GM06990 (cell line): ENCODE measurements at regions not wholly inside any gene's neighbourhood (a gene's known extent, or its start where the extent isn't known, plus 50 kb on each side); places are given as distances from the start of the nearest gene placed in this dataset.

Source experiments
- DNase-seq: peaks from one replicate; pipeline ENCODE4 v3.0.0-alpha.2; 2011; ENCODE audit not compliant: insufficient read length; ENCODE audit errors: extremely low read depth
- H3K27me3 ChIP-seq: replicated peaks from 2 replicates; pipeline ENCODE4 v1.6.0; 2011; ENCODE audit warnings: low read length; ENCODE audit not compliant: control insufficient read depth, insufficient read depth
- H3K36me3 ChIP-seq: 2 replicates; pipeline ENCODE4 v1.5.1; 2011; ENCODE audit warnings: low read length; ENCODE audit not compliant: control insufficient read depth, insufficient read depth
- H3K4me3 ChIP-seq: replicated peaks from 2 replicates; pipeline ENCODE4 v1.5.1; 2011; ENCODE audit warnings: low read depth, mild to moderate bottlenecking, control low read depth, low read length
- TF ChIP-seq, protein P1 (sequence below): IDR thresholded peaks from 2 replicates; pipeline ENCODE4 v1.5.1; 2011; ENCODE audit warnings: low read length, control low read depth, mild to moderate bottlenecking, inconsistent platforms; ENCODE audit not compliant: insufficient read depth, poor library complexity, severe bottlenecking

DNA sequence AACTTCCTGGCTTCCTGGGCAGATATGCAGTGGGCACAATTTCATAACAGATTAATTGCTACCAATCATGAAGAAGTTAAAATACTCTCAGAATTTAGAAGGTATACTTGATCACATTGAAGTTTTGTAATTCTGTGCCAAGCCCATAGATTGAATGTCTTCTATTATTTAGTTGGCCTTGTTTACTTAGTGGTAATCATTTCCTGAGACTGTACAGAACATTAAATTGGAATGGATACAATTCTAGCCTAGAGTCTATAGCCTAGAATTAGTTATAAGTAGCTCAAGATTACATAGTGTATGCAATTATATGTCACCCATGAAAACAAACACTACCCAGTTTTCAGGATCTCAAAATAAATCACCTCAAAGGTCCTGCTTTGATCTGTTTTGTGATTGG, 615.8 kb downstream of the XIRP2 start:
- TF ChIP-seq, protein P1, sequence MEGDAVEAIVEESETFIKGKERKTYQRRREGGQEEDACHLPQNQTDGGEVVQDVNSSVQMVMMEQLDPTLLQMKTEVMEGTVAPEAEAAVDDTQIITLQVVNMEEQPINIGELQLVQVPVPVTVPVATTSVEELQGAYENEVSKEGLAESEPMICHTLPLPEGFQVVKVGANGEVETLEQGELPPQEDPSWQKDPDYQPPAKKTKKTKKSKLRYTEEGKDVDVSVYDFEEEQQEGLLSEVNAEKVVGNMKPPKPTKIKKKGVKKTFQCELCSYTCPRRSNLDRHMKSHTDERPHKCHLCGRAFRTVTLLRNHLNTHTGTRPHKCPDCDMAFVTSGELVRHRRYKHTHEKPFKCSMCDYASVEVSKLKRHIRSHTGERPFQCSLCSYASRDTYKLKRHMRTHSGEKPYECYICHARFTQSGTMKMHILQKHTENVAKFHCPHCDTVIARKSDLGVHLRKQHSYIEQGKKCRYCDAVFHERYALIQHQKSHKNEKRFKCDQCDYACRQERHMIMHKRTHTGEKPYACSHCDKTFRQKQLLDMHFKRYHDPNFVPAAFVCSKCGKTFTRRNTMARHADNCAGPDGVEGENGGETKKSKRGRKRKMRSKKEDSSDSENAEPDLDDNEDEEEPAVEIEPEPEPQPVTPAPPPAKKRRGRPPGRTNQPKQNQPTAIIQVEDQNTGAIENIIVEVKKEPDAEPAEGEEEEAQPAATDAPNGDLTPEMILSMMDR: no peak
- no peak overlapping the region for H3K4me3 ChIP-seq
- H3K27me3 ChIP-seq: no peaks in the 10 kb centered on the region
- H3K36me3 ChIP-seq: no peaks in the 10 kb centered on the region
- DNase-seq: no peak

DNA sequence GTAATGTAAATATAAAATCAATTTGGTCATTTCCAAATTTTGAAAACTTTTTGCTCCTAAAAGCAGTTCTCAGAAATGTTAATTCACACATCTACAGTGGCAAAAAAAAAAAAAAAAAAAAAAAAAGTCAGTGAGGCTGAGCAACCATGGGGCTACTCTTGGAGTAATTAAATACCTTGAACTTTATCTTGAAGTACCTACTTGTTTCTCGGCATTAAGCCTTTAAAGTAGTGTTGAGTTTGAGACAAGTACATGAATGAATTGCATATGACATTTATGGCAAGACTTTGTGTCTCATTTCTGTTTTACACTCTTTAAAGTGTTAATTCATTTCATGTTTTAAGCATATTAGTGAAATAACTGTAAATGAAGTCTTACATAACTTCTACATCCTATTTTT, 613.3 kb downstream of the XIRP2 start:
- no peaks in the 10 kb centered on the region for H3K36me3 ChIP-seq
- TF ChIP-seq, protein P1: no peak
- no peak for DNase-seq

DNA sequence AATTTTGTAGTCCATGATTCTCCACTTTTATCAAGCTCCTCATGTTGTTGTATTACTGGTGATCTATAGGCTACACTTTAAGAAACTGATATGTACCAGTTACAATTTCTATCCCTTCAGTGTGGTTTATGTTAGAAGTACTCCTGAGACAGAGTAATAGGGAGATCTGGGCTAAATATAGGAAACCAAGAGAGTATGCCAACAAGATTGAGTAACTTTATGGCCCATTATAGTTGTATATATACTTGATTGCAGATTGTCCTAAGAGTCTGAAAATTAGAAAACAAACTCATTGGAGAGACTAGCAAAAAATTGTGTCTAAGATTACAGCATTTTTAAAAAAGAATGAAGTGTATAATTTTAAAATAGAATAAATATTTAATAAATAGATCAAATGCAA, 605.6 kb downstream of the XIRP2 start:
- no peak for DNase-seq
- TF ChIP-seq, protein P1: no peak
- H3K27me3 ChIP-seq: no peaks in the 10 kb centered on the region
- H3K4me3 ChIP-seq: no peak overlapping the region
- H3K36me3 ChIP-seq: no peaks in the 10 kb centered on the region

More for the DNA sequence above, 613.3 kb downstream of the XIRP2 start:
- H3K4me3 ChIP-seq: no peak overlapping the region
- H3K27me3 ChIP-seq: no peaks in the 10 kb centered on the region

DNA sequence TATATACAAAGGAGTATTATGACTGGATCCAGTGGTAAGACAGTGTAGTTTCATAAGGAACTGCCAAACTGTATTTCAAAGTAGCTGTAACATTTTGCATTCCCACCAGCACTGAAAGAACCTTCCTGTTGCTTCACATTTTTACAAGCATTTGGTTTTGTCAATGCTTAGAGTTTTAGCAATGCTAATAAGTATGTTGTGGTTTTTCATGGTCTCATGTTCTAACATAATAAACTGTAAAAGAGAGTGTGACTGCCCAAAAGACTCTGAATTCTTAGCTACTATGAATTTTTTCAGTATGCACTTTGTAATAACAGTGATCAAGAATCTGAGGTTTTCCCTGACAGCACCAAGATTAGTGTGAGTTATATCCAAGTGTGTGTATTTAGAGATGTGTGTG, 604.2 kb downstream of the XIRP2 start:
- Histone ChIP-seq H3K36me3 (no peaks in the 10 kb centered on the region), H3K27me3 (no peaks in the 10 kb centered on the region), H3K4me3 (no peak overlapping the region)
- no peak for DNase-seq
- TF ChIP-seq, protein P1: no peak

DNA sequence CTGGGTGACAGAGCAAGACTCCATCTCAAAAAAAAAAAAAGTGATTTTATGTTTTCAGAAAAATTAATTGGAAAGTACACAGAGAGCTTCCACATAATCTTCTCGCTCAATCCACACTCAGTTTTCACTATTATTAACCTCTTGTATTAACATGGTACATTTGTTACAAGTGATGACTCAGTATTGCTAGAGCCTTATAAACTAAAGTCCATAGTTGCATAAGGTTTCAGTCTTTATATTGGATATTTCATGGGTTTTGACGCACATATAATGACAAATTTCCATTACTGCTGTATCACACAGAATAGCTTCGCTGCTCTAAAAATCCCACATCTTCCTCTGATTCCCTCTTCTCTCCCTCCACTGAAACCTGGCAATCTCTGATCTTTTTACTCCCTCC, 603.5 kb downstream of the XIRP2 start:
- Histone ChIP-seq H3K27me3 (no peaks in the 10 kb centered on the region), H3K36me3 (no peaks in the 10 kb centered on the region), H3K4me3 (no peak overlapping the region)
- no peak for DNase-seq
- TF ChIP-seq, protein P1: no peak

DNA sequence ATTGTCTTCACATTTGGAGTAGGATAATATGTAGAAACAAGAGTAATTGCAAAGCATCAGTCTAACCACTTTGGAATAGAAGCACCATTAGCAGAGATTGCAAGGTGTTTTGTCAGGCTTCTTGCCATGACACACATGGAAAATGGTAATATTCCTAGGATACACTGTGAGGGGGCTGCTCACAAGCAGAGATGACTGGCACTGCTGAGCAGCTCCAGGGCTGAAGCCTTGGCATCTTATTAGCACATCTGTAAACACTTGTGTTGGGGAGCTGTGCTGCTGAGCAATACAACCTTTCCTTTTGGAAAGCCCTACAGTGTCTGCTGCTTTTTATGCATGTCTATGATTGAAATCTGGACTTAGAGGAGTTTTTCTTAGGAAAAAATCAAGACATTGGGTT, 602.2 kb downstream of the XIRP2 start:
- Histone ChIP-seq H3K4me3 (no peak overlapping the region), H3K27me3 (no peaks in the 10 kb centered on the region), H3K36me3 (no peaks in the 10 kb centered on the region)
- TF ChIP-seq, protein P1: no peak
- no peak for DNase-seq
